AG09309 (cell line): ENCODE measurements at regions not wholly inside any gene's neighbourhood (a gene's known extent, or its start where the extent isn't known, plus 50 kb on each side); places are given as distances from the start of the nearest gene placed in this dataset.

Experiments
- DNase-seq: peaks from one replicate; pipeline ENCODE4 v3.0.0-alpha.2; 2010; ENCODE audit warnings: low read depth
- H3K4me3 ChIP-seq: 2 replicates; pipeline ENCODE4 v1.5.1; 2011; ENCODE audit warnings: mild to moderate bottlenecking, low read depth, low read length, moderate library complexity; ENCODE audit not compliant: control insufficient read depth
- TF ChIP-seq, protein P1 (sequence below): IDR thresholded peaks from 2 replicates; pipeline ENCODE4 v1.5.1; 2011; ENCODE audit warnings: mild to moderate bottlenecking, low read depth, low read length, inconsistent platforms; ENCODE audit not compliant: insufficient read depth, control insufficient read depth; ENCODE audit errors: missing control alignments

GRCh38 chr5:171633776-171634470, 151.7 kb upstream of the SMIM23 start:
- no peak overlapping the region for H3K4me3 ChIP-seq
- no peak for DNase-seq
- TF ChIP-seq, protein P1, sequence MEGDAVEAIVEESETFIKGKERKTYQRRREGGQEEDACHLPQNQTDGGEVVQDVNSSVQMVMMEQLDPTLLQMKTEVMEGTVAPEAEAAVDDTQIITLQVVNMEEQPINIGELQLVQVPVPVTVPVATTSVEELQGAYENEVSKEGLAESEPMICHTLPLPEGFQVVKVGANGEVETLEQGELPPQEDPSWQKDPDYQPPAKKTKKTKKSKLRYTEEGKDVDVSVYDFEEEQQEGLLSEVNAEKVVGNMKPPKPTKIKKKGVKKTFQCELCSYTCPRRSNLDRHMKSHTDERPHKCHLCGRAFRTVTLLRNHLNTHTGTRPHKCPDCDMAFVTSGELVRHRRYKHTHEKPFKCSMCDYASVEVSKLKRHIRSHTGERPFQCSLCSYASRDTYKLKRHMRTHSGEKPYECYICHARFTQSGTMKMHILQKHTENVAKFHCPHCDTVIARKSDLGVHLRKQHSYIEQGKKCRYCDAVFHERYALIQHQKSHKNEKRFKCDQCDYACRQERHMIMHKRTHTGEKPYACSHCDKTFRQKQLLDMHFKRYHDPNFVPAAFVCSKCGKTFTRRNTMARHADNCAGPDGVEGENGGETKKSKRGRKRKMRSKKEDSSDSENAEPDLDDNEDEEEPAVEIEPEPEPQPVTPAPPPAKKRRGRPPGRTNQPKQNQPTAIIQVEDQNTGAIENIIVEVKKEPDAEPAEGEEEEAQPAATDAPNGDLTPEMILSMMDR: no peak

GRCh38 chr5:171634511-171634910, 151.1 kb upstream of the SMIM23 start:
- no peak for DNase-seq
- H3K4me3 ChIP-seq: no peak overlapping the region
- TF ChIP-seq, protein P1: no peak

DNA sequence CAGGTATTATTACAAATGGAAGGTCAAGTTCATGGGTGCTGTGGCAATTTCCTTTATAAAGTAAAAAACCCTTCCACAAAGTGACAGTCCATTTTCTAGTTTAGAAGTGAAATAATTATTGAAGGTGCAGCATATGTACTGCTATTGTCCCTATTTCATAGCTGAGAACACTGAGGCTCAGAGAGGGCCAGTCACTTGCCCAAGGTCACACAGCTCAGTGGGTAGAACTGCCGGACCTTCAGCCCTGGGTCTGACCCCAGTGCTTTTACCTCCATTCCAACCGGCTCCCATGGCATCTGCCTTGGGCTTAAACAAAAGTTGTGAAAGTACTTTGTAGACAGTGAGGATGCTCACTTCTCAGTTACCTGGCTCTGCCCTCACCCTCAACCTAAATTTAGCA, 150.6 kb upstream of the SMIM23 start:
- DNase-seq: no peak
- TF ChIP-seq, protein P1: no peak

GRCh38 chr5:171635561-171636245, 149.9 kb upstream of the SMIM23 start:
- no peak overlapping the region for H3K4me3 ChIP-seq
- TF ChIP-seq, protein P1: no peak
- DNase-seq: no peak

More for the DNA sequence above, 150.6 kb upstream of the SMIM23 start:
- H3K4me3 ChIP-seq: no peak overlapping the region

DNA sequence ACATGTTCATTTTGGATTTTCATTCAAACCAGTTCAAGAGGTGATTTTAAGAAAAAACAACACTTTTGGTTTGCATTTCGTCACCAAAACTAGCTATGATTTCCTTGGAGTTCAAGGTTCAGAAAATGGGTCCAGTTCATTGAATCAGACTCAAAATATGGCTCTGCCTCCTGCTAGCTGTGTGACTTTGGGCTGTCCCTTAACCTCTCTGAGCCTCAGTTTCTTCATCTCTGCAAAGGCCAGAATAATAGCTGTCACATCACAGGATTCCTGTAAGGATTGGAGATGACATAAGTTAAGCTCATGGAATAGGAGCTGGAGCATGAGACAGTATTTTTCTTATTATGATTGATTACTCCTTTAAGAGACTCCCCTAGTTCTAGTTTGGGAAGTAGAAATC, 147.8 kb upstream of the SMIM23 start:
- TF ChIP-seq, protein P1: no peak

DNA sequence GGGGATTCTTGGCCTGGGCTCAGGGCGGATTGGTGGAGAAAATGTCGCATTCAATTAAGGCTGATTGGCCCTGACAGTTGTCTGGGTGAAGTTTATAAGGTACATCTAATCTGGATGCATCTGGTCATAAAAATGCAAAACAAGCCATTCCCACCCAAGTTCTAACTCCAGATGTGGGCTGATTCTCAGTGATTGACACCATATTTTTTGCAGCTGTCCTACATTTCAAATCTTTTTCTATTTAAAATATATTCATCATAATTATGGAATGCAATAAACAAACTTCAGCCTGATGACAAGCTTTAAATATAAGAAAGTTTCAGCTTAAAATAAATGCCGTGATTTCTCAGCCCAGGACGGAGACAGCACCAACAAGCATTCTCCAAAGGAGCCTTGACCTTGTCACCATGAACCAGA, 146.4 kb upstream of the SMIM23 start:
- TF ChIP-seq, protein P1: no peak
- DNase-seq: no peak
- no peak overlapping the region for H3K4me3 ChIP-seq

More for the DNA sequence above, 147.8 kb upstream of the SMIM23 start:
- no peak overlapping the region for H3K4me3 ChIP-seq
- DNase-seq: no peak
